ENCODE measurements at regions not wholly inside any gene's neighbourhood (a gene's known extent, or its start where the extent isn't known, plus 50 kb on each side); places are given as distances from the start of the nearest gene placed in this dataset.

DNA sequence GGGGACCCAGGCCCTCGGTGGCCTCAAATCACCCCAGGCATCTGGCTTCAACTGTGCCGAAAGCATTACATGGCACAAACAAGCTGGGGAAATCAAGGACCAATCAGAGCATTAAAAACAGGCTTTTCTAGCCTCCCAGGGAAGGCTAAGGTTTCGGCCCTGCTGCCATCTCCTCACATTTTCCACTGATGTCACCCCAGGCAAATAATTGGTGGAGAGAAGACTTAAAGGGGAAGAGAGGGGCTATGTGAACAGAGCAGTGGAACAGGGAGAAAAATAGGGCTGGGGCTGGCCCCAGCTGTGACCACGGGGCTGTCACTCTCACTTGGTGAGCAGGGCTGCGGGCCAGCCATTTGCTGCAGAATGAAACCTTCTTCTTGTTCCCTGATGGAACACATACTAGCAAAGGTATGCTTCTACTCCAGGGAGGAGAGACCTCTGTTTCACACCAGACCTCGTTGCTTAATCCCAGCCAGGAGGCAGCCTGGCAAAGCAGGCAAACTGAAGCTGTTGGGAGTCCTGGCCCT is 581.3 kb downstream of the SOX6 start:
- no peak overlapping the region for H3K4me3 ChIP-seq (replicated peaks; ENCODE audit: low read depth, low read length)
- TF ChIP-seq, protein P1, sequence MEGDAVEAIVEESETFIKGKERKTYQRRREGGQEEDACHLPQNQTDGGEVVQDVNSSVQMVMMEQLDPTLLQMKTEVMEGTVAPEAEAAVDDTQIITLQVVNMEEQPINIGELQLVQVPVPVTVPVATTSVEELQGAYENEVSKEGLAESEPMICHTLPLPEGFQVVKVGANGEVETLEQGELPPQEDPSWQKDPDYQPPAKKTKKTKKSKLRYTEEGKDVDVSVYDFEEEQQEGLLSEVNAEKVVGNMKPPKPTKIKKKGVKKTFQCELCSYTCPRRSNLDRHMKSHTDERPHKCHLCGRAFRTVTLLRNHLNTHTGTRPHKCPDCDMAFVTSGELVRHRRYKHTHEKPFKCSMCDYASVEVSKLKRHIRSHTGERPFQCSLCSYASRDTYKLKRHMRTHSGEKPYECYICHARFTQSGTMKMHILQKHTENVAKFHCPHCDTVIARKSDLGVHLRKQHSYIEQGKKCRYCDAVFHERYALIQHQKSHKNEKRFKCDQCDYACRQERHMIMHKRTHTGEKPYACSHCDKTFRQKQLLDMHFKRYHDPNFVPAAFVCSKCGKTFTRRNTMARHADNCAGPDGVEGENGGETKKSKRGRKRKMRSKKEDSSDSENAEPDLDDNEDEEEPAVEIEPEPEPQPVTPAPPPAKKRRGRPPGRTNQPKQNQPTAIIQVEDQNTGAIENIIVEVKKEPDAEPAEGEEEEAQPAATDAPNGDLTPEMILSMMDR (IDR thresholded peaks at IDR 0.05; ENCODE audit: low read length, missing control alignments), result no peak
- peak; percentile 13 for DNase-seq (ENCODE audit: low read depth)

DNA sequence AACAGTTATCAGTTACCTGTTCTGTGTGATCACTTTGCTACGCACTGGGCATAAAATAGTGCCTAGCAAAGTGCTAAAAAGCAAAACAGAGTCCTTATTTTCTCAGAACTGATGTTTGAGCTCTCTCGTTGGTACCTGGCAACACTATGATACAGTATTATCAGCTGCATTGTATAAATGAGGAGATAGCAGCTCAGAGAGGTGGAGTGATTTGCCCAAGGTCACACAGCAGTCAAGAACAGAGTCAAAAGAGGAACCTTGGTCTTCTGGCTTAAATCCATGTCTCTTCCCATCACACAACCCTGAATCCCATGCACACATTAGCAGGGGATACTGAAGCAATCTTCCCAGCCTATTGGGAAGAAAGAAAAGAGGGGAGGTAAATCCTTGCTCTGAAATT is 580.5 kb downstream of the SOX6 start:
- TF ChIP-seq, protein P1 (IDR thresholded peaks at IDR 0.05; ENCODE audit: low read length, missing control alignments), result no peak
- DNase-seq (ENCODE audit: low read depth), result no peak
- no peak overlapping the region for H3K4me3 ChIP-seq (replicated peaks; ENCODE audit: low read depth, low read length)

DNA sequence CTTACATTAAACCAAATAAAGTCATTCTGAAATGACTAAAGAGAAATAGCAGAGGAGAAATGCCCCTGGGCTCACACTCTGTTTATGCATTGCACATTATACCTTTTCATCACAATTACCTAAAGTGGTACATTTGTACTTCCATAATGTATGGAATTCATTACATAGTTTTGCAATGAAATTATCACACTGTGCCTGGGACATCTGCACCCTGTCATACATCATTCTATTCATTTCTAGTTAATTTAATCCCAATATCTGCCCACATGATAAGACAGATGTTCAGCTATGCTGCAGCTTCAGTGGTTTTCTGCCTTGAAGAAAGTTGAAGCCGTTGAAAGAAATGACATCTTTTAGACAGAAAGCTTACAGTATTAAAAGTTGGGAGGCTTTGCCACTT is 580.0 kb downstream of the SOX6 start:
- DNase-seq (ENCODE audit: low read depth), result no peak
- TF ChIP-seq, protein P1 (IDR thresholded peaks at IDR 0.05; ENCODE audit: low read length, missing control alignments), result no peak
- H3K4me3 ChIP-seq (replicated peaks; ENCODE audit: low read depth, low read length), result no peak overlapping the region

DNA sequence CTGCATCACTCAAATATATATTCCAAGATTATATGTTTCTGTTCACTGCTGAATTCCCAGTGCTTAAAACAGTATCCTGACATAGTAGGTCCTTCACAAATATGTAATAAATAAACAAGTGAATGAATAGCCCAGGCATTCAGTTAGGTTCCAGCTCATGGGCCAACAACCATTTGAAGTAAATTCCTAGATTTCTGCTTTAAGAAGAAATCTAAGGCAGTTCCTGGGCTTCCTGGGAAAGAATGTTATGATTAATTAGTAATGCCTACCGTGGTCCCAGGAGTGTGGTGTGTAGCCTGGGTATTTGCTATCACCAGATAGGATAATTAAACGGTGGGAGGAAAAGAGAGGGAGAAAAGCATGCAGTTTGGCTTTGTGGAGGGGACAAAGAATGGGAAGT is 576.8 kb downstream of the SOX6 start:
- no peak overlapping the region for H3K4me3 ChIP-seq (replicated peaks; ENCODE audit: low read depth, low read length)
- no peak for DNase-seq (ENCODE audit: low read depth)
- TF ChIP-seq, protein P1 (IDR thresholded peaks at IDR 0.05; ENCODE audit: low read length, missing control alignments), result no peak

DNA sequence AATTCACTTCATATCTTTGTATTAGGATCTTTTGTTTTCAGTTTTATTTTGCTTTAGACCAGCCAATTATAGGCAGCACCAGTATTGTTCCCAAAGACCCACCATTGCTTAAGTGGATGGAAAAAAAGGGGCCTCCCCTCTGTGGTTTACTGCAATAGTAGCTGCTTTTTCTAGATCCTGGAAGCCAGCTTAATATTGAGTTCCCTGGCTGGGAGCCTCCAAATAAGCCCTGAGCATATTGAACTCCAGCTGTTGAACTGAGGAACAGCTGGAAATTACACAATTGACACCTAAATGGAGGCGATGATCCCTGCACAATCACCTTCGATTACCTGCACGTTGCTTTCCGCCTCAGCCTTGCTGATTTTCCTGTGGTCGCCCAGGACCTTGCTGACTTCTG is 576.0 kb downstream of the SOX6 start:
- TF ChIP-seq, protein P1 (IDR thresholded peaks at IDR 0.05; ENCODE audit: low read length, missing control alignments), result no peak
- H3K4me3 ChIP-seq (replicated peaks; ENCODE audit: low read depth, low read length), result no peak overlapping the region
- DNase-seq (ENCODE audit: low read depth), result no peak

DNA sequence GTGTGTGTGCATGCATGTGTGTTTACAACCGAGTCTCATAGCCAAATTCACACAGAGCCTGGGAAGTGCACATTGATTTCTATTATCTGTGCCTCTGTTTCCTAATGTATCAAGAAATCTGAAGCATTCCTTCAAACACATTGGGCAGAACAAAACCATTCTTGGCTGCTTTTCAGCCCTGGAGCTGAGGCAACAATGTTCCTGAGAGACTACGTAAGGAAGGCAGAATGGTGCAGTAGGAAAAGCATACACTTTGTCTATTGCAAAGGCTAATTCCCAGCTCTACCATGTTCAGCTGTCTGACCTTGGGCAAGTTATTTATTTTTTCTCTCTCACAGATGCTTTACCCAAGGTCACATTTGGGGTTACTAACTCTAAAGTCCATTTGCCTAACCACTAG is 575.5 kb downstream of the SOX6 start:
- no peak overlapping the region for H3K4me3 ChIP-seq (replicated peaks; ENCODE audit: low read depth, low read length)
- TF ChIP-seq, protein P1 (IDR thresholded peaks at IDR 0.05; ENCODE audit: low read length, missing control alignments), result no peak
- DNase-seq (ENCODE audit: low read depth), result no peak

DNA sequence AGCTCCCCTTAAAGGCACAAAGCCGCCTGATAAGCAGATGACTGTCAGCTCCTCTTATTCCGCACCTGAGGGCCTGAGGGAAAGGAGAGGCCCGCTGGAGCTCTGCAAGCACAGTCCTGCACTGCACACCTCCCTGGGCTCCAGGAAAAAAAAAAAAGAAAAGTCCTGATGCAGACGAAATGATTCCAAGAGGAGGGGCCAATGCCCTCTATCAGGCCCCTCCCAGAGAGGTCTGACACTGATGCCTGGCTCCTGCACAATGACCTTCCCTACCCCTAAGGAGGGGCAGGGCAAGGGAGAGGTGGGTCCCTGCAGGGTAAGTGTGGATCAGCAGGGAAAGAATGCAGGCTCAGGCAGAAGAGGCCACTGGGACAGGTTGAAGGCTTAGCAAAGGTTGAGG is 572.7 kb downstream of the SOX6 start:
- no peak for DNase-seq (ENCODE audit: low read depth)
- TF ChIP-seq, protein P1 (IDR thresholded peaks at IDR 0.05; ENCODE audit: low read length, missing control alignments), result no peak
- no peak overlapping the region for H3K4me3 ChIP-seq (replicated peaks; ENCODE audit: low read depth, low read length)

Measured in fibroblast of pulmonary artery (primary cell).